HepG2 (cell line): ENCODE measurements at regions not wholly inside any gene's neighbourhood (a gene's known extent, or its start where the extent isn't known, plus 50 kb on each side); places are given as distances from the start of the nearest gene placed in this dataset.

Source experiments
- FIP1L1 ChIP-seq: fragments of 200-400 bp; formaldehyde crosslinking; IDR thresholded peaks from 2 replicates; pipeline ENCODE4 v1.6.1; 2018; ENCODE audit warnings: low read depth, mild to moderate bottlenecking, low read length, moderate library complexity, borderline replicate concordance; ENCODE audit not compliant: insufficient read depth
- MAF1 ChIP-seq: sonication (generic); formaldehyde crosslinking; IDR thresholded peaks from 2 replicates; pipeline ENCODE4 v1.5.0; 2020; ENCODE audit warnings: missing genetic modification reagents, borderline replicate concordance
- MIER3 ChIP-seq: IDR thresholded peaks from 2 replicates; pipeline ENCODE4 v1.6.1; 2016; ENCODE audit warnings: missing compliant biosample characterization, borderline replicate concordance
- SMAD3 ChIP-seq: sonication (generic); formaldehyde crosslinking; IDR thresholded peaks from 2 replicates; pipeline ENCODE4 v1.4.0; 2020; ENCODE audit warnings: missing genetic modification reagents
- ZFP90 ChIP-seq: sonication (generic); formaldehyde crosslinking; IDR thresholded peaks from 2 replicates; pipeline ENCODE4 v1.8.0; 2022; ENCODE audit warnings: missing genetic modification reagents, mild to moderate bottlenecking, inconsistent platforms, borderline replicate concordance
- ZNF225 ChIP-seq: sonication (generic); formaldehyde crosslinking; IDR thresholded peaks from 2 replicates; pipeline ENCODE4 v1.4.0; 2020; ENCODE audit warnings: mild to moderate bottlenecking, missing genetic modification reagents
- ZNF562 ChIP-seq: sonication (generic); formaldehyde crosslinking; IDR thresholded peaks from 2 replicates; pipeline ENCODE4 v1.8.0; 2022; ENCODE audit warnings: missing genetic modification reagents, borderline replicate concordance
- ZNF720 ChIP-seq: sonication (generic); formaldehyde crosslinking; IDR thresholded peaks from 2 replicates; pipeline ENCODE4 v1.4.0; 2020; ENCODE audit warnings: missing genetic modification reagents
- ZSCAN20 ChIP-seq: sonication (generic); formaldehyde crosslinking; IDR thresholded peaks from 2 replicates; pipeline ENCODE4 v1.4.0; 2020; ENCODE audit warnings: missing genetic modification reagents, mild to moderate bottlenecking, borderline replicate concordance
- TF ChIP-seq, protein P1 (sequence below): sonication (generic); formaldehyde crosslinking; IDR thresholded peaks from 2 replicates; pipeline ENCODE4 v1.4.0; 2020; ENCODE audit warnings: missing genetic modification reagents
- TF ChIP-seq, protein P2 (sequence below): sonication (generic); formaldehyde crosslinking; IDR thresholded peaks from 2 replicates; pipeline ENCODE4 v1.4.0; 2020; ENCODE audit warnings: mild to moderate bottlenecking, missing genetic modification reagents
- TF ChIP-seq, protein P3 (sequence below): IDR thresholded peaks from 2 replicates; pipeline ENCODE4 v1.6.1; 2012; ENCODE audit warnings: low read length, improper control_type of control experiment
- TF ChIP-seq, protein P4 (sequence below): sonication (generic); IDR thresholded peaks from 2 replicates; pipeline ENCODE4 v1.6.1; 2016; ENCODE audit warnings: low read depth, borderline replicate concordance
- TF ChIP-seq, protein P5 (sequence below): sonication (generic); formaldehyde crosslinking; IDR thresholded peaks from 2 replicates; pipeline ENCODE4 v1.5.0; 2020; ENCODE audit warnings: mild to moderate bottlenecking, missing genetic modification reagents, borderline replicate concordance

DNA sequence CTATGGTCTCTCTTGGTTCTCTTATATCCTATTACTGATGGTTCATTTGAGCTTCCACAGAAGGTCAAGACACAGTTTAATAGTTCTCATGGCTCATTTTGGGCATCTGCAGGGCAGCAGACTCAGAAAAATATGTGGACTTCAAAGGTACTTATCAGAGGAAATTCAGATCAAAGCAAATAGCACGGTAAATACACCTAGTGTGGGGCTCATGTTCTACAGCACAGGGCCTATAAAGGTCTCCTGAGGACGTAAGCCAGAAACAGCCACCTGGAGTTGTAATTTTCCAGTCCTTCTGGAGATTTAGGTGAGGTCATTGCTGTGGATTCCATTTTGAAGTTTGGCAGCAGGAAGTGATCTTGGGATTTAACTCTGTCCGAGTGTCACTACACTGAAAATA, 134.5 kb upstream of the SGO1 start (continued):
- no peak for TF ChIP-seq ZSCAN20 (CRISPR knock-in tag)
- TF ChIP-seq MAF1 = no peak
- TF ChIP-seq ZNF562 = no peak
- TF ChIP-seq, protein P1, sequence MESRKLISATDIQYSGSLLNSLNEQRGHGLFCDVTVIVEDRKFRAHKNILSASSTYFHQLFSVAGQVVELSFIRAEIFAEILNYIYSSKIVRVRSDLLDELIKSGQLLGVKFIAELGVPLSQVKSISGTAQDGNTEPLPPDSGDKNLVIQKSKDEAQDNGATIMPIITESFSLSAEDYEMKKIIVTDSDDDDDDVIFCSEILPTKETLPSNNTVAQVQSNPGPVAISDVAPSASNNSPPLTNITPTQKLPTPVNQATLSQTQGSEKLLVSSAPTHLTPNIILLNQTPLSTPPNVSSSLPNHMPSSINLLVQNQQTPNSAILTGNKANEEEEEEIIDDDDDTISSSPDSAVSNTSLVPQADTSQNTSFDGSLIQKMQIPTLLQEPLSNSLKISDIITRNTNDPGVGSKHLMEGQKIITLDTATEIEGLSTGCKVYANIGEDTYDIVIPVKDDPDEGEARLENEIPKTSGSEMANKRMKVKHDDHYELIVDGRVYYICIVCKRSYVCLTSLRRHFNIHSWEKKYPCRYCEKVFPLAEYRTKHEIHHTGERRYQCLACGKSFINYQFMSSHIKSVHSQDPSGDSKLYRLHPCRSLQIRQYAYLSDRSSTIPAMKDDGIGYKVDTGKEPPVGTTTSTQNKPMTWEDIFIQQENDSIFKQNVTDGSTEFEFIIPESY (CRISPR knock-in tag) = no peak
- peak; percentile 54; the same call in 1 of the 2 replicates for TF ChIP-seq MIER3 (CRISPR knock-in tag)
- TF ChIP-seq, protein P2, sequence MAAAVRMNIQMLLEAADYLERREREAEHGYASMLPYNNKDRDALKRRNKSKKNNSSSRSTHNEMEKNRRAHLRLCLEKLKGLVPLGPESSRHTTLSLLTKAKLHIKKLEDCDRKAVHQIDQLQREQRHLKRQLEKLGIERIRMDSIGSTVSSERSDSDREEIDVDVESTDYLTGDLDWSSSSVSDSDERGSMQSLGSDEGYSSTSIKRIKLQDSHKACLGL (CRISPR knock-in tag) = no peak
- TF ChIP-seq, protein P3, sequence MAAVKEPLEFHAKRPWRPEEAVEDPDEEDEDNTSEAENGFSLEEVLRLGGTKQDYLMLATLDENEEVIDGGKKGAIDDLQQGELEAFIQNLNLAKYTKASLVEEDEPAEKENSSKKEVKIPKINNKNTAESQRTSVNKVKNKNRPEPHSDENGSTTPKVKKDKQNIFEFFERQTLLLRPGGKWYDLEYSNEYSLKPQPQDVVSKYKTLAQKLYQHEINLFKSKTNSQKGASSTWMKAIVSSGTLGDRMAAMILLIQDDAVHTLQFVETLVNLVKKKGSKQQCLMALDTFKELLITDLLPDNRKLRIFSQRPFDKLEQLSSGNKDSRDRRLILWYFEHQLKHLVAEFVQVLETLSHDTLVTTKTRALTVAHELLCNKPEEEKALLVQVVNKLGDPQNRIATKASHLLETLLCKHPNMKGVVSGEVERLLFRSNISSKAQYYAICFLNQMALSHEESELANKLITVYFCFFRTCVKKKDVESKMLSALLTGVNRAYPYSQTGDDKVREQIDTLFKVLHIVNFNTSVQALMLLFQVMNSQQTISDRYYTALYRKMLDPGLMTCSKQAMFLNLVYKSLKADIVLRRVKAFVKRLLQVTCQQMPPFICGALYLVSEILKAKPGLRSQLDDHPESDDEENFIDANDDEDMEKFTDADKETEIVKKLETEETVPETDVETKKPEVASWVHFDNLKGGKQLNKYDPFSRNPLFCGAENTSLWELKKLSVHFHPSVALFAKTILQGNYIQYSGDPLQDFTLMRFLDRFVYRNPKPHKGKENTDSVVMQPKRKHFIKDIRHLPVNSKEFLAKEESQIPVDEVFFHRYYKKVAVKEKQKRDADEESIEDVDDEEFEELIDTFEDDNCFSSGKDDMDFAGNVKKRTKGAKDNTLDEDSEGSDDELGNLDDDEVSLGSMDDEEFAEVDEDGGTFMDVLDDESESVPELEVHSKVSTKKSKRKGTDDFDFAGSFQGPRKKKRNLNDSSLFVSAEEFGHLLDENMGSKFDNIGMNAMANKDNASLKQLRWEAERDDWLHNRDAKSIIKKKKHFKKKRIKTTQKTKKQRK = no peak
- TF ChIP-seq ZNF720 (CRISPR knock-in tag) = no peak
- no peak for TF ChIP-seq ZFP90 (CRISPR knock-in tag)
- no peak for TF ChIP-seq FIP1L1
- TF ChIP-seq SMAD3 (CRISPR knock-in tag) = 0 out of 2 replicates have a peak, but pooled peaks have one; percentile 63
- TF ChIP-seq, protein P4, sequence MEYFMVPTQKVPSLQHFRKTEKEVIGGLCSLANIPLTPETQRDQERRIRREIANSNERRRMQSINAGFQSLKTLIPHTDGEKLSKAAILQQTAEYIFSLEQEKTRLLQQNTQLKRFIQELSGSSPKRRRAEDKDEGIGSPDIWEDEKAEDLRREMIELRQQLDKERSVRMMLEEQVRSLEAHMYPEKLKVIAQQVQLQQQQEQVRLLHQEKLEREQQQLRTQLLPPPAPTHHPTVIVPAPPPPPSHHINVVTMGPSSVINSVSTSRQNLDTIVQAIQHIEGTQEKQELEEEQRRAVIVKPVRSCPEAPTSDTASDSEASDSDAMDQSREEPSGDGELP = no peak
- TF ChIP-seq, protein P5, sequence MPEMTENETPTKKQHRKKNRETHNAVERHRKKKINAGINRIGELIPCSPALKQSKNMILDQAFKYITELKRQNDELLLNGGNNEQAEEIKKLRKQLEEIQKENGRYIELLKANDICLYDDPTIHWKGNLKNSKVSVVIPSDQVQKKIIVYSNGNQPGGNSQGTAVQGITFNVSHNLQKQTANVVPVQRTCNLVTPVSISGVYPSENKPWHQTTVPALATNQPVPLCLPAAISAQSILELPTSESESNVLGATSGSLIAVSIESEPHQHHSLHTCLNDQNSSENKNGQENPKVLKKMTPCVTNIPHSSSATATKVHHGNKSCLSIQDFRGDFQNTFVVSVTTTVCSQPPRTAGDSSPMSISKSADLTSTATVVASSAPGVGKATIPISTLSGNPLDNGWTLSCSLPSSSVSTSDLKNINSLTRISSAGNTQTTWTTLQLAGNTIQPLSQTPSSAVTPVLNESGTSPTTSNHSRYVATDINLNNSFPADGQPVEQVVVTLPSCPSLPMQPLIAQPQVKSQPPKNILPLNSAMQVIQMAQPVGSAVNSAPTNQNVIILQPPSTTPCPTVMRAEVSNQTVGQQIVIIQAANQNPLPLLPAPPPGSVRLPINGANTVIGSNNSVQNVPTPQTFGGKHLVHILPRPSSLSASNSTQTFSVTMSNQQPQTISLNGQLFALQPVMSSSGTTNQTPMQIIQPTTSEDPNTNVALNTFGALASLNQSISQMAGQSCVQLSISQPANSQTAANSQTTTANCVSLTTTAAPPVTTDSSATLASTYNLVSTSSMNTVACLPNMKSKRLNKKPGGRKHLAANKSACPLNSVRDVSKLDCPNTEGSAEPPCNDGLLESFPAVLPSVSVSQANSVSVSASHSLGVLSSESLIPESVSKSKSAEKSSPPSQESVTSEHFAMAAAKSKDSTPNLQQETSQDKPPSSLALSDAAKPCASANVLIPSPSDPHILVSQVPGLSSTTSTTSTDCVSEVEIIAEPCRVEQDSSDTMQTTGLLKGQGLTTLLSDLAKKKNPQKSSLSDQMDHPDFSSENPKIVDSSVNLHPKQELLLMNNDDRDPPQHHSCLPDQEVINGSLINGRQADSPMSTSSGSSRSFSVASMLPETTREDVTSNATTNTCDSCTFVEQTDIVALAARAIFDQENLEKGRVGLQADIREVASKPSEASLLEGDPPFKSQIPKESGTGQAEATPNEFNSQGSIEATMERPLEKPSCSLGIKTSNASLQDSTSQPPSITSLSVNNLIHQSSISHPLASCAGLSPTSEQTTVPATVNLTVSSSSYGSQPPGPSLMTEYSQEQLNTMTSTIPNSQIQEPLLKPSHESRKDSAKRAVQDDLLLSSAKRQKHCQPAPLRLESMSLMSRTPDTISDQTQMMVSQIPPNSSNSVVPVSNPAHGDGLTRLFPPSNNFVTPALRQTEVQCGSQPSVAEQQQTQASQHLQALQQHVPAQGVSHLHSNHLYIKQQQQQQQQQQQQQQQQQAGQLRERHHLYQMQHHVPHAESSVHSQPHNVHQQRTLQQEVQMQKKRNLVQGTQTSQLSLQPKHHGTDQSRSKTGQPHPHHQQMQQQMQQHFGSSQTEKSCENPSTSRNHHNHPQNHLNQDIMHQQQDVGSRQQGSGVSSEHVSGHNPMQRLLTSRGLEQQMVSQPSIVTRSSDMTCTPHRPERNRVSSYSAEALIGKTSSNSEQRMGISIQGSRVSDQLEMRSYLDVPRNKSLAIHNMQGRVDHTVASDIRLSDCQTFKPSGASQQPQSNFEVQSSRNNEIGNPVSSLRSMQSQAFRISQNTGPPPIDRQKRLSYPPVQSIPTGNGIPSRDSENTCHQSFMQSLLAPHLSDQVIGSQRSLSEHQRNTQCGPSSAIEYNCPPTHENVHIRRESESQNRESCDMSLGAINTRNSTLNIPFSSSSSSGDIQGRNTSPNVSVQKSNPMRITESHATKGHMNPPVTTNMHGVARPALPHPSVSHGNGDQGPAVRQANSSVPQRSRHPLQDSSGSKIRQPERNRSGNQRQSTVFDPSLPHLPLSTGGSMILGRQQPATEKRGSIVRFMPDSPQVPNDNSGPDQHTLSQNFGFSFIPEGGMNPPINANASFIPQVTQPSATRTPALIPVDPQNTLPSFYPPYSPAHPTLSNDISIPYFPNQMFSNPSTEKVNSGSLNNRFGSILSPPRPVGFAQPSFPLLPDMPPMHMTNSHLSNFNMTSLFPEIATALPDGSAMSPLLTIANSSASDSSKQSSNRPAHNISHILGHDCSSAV (CRISPR knock-in tag) = no peak
- TF ChIP-seq ZNF225 = no peak
